Suprapubic skin (tissue), 4 donors: ENCODE measurements at regions not wholly inside any gene's neighbourhood (a gene's known extent, or its start where the extent isn't known, plus 50 kb on each side); places are given as distances from the start of the nearest gene placed in this dataset.

ENCODE experiments used
- EP300 ChIP-seq: sonication (generic); formaldehyde crosslinking; IDR thresholded peaks from one replicate; pipeline ENCODE4 v1.6.1; 2017; ENCODE audit warnings: antibody characterized with exemption
- POLR2AphosphoS5 ChIP-seq, 3 donors: sonication (generic); formaldehyde crosslinking; IDR thresholded peaks; one replicate each; pipeline ENCODE4 v1.6.1; 2017; ENCODE audit warnings: antibody characterized with exemption in 3 of 3
- TF ChIP-seq, protein P1 (sequence below), 2 donors: fragments of 200-600 bp in 1 of 2; fragments of 450-650 bp in 1 of 2; sonication (generic) in 1 of 2; IDR thresholded peaks; one replicate each; pipeline ENCODE4 v1.5.1; 2016 to 2019; ENCODE audit warnings: antibody characterized with exemption in 2 of 2, mild to moderate bottlenecking in 1 of 2, moderate library complexity in 1 of 2

DNA sequence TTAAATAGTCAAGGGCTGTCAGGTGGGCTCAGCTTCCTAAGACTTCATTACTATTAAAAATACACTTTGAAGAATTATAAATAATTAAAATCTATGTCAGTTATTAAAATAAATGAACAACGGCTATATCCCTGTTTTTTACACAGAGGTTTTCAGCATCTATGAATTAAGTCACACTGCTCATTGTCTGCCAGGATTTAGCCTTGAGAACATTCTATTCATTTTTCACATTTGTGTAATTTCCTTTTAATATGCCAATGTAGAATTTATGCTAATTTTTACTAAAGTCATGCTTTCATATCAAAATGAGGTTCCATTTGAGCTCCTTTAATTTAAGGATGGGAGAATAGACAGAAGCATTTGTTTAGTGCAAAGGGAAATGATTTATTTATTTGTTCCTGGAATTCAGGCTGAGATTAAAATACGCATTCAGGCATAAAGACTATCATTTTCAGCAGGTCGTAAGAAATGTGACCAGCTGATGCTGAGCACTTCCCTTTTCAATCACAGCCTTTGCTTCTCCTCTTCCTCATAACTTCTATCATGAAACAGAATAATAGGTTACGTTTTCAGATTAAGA is 345.1 kb downstream of the MFSD1 start:
- TF ChIP-seq, protein P1, sequence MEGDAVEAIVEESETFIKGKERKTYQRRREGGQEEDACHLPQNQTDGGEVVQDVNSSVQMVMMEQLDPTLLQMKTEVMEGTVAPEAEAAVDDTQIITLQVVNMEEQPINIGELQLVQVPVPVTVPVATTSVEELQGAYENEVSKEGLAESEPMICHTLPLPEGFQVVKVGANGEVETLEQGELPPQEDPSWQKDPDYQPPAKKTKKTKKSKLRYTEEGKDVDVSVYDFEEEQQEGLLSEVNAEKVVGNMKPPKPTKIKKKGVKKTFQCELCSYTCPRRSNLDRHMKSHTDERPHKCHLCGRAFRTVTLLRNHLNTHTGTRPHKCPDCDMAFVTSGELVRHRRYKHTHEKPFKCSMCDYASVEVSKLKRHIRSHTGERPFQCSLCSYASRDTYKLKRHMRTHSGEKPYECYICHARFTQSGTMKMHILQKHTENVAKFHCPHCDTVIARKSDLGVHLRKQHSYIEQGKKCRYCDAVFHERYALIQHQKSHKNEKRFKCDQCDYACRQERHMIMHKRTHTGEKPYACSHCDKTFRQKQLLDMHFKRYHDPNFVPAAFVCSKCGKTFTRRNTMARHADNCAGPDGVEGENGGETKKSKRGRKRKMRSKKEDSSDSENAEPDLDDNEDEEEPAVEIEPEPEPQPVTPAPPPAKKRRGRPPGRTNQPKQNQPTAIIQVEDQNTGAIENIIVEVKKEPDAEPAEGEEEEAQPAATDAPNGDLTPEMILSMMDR (IDR thresholded peaks at IDR 0.05) = no peak
- TF ChIP-seq POLR2AphosphoS5 (IDR thresholded peaks at IDR 0.05) (no peak), EP300 (no peak)
